GM21390 (cell line): ENCODE measurements at regions not wholly inside any gene's neighbourhood (a gene's known extent, or its start where the extent isn't known, plus 50 kb on each side); places are given as distances from the start of the nearest gene placed in this dataset.

Experiments
- ATAC-seq: cut with Tn5 transposase; IDR thresholded peaks from one replicate; pipeline ENCODE4 v1.9.1; 2021; ENCODE audit not compliant: unreplicated experiment

- ATAC-seq: no peak
Measured at GRCh38 chr10:108465871-108466641, 1301.5 kb upstream of the SORCS1 start.

DNA sequence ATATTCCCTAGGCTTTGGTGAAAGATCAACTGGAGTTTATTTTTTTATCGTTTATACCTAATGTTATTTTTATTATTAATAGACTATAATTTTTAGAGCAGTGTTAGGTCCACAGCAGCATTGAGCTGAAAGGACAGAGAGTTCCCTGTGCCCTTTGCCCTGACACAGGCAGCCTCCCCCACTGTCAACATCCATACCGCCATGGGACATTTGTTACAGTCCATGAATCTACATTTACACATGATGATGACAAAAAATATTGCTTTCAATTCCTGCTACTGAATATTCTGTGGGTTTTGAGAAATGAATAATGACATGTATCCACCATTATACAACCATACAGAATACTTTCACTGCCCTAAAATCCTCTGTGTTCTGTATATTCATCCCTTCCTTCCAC, 1297.5 kb upstream of the SORCS1 start:
- no peak for ATAC-seq

- ATAC-seq: no peak
Measured at GRCh38 chr10:108454793-108455192, 1290.3 kb upstream of the SORCS1 start.

DNA sequence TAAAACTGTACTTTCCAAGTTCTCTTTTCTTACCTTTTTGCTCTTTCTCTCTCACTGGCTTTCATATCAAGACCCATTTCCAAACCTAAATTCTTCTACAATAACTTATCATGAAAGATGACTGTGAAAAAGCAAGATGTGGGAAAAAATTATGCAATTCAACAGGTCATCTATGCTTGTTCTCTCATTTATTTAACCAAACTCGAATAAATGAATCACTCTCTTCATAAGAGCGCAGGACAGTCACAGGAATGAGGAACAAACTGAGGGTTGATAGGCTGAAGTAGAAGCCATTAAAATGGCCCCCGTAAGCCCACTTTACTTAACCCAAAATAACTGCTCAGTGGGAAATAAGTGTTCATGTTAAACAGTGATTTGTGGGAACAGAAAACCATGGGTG, 1289.7 kb upstream of the SORCS1 start:
- no peak for ATAC-seq

- no peak for ATAC-seq
Measured at GRCh38 chr10:108453166-108453565, 1288.7 kb upstream of the SORCS1 start.

- no peak for ATAC-seq
Measured at GRCh38 chr10:108452533-108452932, 1288.0 kb upstream of the SORCS1 start.

DNA sequence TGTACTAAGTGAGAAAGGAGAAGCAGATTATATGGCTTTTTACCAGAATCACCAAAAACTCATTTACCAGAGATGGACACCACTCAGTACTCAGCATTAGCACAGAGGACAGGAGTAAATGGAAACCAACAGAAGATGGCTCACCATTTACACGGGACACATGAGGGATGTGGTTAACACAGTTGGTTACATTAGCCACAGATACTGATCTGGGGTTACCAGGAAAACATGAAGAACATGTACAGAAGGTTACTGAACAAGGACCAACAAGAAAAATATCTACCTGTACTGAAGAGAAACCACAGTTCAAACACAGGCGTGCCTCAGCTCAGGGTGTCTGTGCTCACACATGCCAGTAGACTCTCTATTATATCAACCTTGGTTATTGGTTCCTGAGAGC, 1285.8 kb upstream of the SORCS1 start:
- ATAC-seq: no peak

DNA sequence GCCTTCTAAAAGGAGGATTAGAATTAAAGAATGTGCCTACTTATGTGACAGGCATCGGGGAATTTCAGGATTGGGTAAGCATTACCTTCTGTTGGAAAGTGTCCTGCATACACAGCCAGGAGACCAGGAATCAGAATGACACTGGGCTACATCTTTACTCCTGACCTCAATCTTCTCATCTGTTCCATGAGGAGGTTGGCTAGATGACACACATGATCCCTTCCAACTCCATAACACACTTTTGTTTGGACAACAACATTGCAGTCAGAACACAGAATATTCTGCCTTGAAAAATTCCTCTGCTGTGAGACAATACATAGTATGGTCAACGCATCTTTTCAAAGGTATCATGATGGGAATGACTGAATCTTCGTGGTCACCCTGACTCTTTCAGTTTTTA, 1281.2 kb upstream of the SORCS1 start:
- no peak for ATAC-seq

GRCh38 chr10:108443636-108444035, 1279.1 kb upstream of the SORCS1 start:
- ATAC-seq: no peak

GRCh38 chr10:108439397-108439796, 1274.9 kb upstream of the SORCS1 start:
- no peak for ATAC-seq

- no peak for ATAC-seq
Measured at GRCh38 chr10:108436096-108436495, 1271.6 kb upstream of the SORCS1 start.

- no peak for ATAC-seq
Measured at GRCh38 chr10:108434559-108435252, 1270.2 kb upstream of the SORCS1 start.

- no peak for ATAC-seq
Measured at GRCh38 chr10:108427146-108427545, 1262.6 kb upstream of the SORCS1 start.

DNA sequence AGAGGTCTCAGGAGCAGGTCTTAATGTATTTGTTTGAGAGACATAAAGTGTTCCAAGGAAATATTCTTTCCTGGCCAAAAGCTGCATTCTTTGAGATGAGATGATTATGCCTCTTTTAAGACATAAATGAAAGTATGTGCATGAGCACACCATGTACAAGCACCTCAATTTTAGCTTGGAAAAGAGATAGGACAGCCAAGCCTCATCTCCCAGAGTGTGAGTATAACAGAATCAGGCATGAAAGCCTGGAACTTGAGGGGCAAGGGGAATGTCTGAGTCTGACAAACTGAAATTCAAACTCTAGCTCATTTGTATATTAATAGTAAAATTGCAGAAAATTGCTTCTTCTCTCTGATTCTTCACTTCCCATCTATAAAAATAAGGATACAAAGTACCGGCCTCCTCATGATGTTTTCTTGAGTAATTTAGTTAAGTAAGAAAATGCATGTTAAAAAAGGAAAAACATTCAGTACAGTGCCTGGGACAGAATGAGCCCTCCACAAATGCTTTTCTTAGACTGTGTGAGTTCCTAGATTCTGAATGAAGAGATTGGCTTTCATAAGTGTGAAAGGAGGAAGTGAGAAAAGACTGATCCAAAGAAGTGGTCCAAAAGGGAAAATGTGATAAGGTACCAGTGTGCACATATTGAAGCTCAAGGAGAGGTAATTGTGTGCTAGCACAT, 1260.9 kb upstream of the SORCS1 start:
- ATAC-seq: no peak

DNA sequence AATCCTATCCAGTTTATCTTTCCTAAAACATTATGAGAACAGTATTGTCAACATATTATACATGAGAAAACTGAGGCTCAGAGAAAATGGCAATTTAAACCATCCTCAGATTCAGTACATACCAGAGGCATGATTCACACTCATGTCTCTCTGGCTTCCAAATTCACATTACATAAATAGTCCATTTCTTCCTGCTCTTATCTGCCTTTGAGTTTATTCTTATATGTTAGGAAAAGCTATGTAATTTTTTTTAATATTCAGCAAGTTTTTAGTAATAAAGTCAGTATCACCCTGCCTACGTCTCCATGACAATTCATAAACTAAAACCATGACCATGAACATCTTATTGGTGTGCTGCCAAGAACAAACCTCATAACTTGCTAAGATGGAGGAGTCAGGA, 1260.2 kb upstream of the SORCS1 start:
- no peak for ATAC-seq

DNA sequence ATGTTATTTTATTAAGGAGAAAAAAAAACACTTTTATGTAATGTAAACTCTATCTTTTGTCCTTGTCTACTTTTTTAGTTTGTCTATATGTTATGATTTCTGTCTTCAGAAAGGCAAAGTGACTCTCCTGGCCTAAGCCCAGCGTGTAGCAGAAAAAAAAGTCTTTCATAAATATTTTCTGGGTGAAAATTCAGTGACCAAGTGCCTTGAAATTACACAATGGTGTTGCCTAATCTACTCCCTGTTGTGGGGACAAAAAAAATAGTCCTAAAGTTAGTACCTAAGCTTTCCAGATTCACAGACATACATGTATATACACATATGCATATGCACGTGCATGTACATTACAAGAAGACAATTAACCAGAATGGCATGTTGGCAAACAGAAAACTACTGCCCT, 1257.8 kb upstream of the SORCS1 start:
- ATAC-seq: no peak

DNA sequence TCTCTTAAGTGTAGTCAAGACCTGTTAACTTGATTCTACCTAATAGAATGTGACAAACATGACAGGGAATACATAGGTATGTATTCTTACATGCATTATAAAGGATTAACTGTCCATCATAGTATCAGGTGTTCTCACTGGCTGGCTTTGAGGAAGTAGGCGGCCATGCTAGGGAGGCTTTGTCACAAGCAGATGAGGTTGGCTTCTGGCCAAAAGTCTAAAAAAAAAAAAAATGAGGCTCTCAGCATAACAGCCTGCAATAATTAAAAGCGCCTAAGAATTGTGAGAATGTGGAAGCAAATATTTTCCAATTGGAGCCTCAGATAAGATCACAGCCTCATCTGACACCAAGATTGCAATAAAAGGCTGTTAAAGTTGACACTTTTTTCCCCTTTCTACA, 1256.8 kb upstream of the SORCS1 start:
- ATAC-seq: no peak

DNA sequence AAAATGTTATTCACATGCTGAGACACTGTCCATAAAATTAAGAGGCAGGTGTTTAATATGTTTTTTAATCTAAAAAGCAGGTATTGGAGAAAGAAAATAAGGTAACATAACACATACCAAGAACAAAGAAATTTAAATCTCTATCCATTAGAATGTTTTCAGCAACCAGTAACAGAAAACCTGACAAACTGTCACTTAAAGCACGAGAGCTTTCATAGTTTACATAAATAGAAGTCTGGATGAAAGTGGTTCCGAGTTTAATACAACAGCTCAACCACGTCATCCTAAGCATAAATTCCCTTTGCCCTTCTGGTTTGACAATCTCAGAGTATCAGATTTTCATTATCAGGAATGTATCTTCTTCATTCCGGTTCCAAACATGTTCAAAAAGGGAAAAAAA, 1249.4 kb upstream of the SORCS1 start:
- ATAC-seq: no peak

DNA sequence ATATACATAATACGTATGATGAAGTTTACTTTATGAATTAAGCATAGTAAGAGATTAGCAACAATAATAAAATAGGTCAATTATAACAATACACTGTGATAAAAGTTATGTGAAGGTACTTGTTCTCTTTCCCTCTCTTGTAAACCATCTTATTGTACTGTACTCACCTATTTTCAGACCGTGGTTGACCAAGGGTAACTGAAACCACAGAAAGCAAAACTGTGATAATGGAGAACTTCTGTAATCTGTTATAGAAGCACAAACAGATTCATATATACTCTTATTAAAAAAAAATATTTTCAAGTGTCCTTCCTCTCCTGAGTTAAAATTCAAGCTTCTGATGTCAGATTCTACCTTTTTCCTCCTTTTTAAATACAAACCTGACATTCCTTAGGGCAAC, 1247.8 kb upstream of the SORCS1 start:
- no peak for ATAC-seq

DNA sequence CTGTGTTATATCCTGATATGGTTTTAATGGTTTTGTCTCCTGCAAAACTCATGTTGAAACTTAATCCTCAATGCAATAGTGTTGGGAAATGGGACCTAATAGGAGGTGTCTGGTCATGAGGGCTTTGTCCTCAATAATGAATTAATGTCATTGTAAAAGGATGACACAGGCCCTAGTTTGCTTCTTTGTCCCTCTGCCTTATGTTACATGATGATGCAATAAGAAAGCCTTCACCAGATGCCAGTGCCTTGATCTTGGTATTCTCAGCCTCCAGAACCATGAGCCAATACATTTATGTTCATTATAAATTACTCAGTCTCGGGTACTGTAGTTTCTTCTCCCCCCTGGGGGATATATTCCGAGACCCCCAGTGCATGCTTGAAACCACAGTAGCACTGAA, 1247.4 kb upstream of the SORCS1 start:
- no peak for ATAC-seq

GRCh38 chr10:108411206-108411605, 1246.7 kb upstream of the SORCS1 start:
- no peak for ATAC-seq

DNA sequence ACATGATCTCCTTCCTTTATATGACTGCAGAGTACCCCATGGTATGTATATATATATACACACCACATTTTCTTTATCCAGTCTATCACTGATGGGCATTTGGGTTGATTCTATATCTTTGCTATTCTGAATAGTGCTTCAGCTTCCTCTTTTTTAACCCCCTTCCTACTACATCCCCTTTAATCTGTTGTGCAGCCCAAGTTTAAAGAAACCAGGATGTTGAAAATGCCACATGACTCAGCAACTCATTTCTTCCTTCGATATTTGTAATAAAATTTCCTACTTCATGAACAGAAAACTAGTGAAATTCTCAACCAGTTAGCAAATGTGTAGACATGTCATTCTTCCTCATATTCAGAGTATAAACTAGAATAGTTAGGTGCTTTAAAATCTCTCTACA, 1245.7 kb upstream of the SORCS1 start:
- ATAC-seq: no peak
